ENCODE measurements at regions not wholly inside any gene's neighbourhood (a gene's known extent, or its start where the extent isn't known, plus 50 kb on each side); places are given as distances from the start of the nearest gene placed in this dataset.

DNA sequence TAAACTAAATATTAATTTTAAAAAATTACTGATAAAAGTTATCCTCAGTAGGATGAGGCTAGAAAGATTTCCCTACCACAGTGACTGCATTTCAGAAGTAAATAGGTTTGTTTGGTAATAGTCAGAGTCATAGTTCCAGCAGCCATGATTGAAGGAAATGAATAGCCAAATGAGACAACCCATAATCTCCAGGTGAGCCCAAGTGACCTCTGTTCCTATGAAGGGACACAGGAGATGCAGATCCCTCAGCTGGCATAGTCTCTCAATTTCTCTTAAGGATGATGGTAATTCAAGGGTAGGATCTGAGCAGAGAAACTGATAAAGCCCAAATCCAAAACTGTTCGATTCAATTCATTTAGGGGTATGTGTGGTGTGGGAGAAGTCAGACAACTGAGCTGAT lies 461.8 kb downstream of the RAP2B start:
- Histone ChIP-seq H3K4me2 (ENCODE audit: control insufficient read depth, extremely low read depth, insufficient read depth, low read depth, low read length) (no peak overlapping the region), H3K4me3 (ENCODE audit: control insufficient read depth in 2 of 3, extremely low read depth in 1 of 3, insufficient read depth in 2 of 3, low read depth in 1 of 3, low read length in 3 of 3) (no peak overlapping the region), H3K9me1 (ENCODE audit: control insufficient read depth, extremely low read depth, insufficient read depth, low read length) (no peaks in the 10 kb centered on the region), H3K27ac (ENCODE audit: control insufficient read depth, insufficient read depth, low read length) (no peak overlapping the region), H2AFZ (ENCODE audit: control insufficient read depth, low read length) (no peak overlapping the region), H3K79me2 (ENCODE audit: control insufficient read depth, insufficient read depth, low read length) (no peaks in the 10 kb centered on the region), H3K27me3 (ENCODE audit: control insufficient read depth, extremely low read depth, insufficient read depth, low read length) (no peaks in the 10 kb centered on the region), H3K9me3 (ENCODE audit: control insufficient read depth, low read depth, low read length) (no peaks in the 10 kb centered on the region), H3K4me1 (ENCODE audit: control insufficient read depth, extremely low read depth, insufficient read depth, low read length) (no peaks in the 10 kb centered on the region), H4K20me1 (ENCODE audit: control insufficient read depth, extremely low read depth, insufficient read depth, low read length) (no peaks in the 10 kb centered on the region), H3K36me3 (ENCODE audit: control insufficient read depth in 2 of 2, extremely low read depth in 1 of 2, insufficient read depth in 2 of 2, low read length in 2 of 2) (no peaks in the 10 kb centered on the region), H3K9ac (ENCODE audit: control insufficient read depth, extremely low read depth, insufficient read depth, low read length) (no peak overlapping the region)
- dilution Hi-C loops (cut with MboI; ENCODE audit: extremely low pct_ligation_motif_present, low sequenced_read_pairs): no loop called here
- no peak for TF ChIP-seq EZH2 (IDR thresholded peaks at IDR 0.05; ENCODE audit: low read length)
- TF ChIP-seq, protein P1, sequence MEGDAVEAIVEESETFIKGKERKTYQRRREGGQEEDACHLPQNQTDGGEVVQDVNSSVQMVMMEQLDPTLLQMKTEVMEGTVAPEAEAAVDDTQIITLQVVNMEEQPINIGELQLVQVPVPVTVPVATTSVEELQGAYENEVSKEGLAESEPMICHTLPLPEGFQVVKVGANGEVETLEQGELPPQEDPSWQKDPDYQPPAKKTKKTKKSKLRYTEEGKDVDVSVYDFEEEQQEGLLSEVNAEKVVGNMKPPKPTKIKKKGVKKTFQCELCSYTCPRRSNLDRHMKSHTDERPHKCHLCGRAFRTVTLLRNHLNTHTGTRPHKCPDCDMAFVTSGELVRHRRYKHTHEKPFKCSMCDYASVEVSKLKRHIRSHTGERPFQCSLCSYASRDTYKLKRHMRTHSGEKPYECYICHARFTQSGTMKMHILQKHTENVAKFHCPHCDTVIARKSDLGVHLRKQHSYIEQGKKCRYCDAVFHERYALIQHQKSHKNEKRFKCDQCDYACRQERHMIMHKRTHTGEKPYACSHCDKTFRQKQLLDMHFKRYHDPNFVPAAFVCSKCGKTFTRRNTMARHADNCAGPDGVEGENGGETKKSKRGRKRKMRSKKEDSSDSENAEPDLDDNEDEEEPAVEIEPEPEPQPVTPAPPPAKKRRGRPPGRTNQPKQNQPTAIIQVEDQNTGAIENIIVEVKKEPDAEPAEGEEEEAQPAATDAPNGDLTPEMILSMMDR (optimal IDR thresholded peaks at IDR 0.05 in 1 of 3, IDR thresholded peaks at IDR 0.05 in 1 of 3, conservative IDR thresholded peaks at IDR 0.05 in 1 of 3; ENCODE audit: extremely low read depth in 1 of 3, insufficient read depth in 2 of 3, low read length in 3 of 3): no peak
- DNase-seq (ENCODE audit: low read depth, low spot score) (no peak), FAIRE-seq (no peak)

DNA sequence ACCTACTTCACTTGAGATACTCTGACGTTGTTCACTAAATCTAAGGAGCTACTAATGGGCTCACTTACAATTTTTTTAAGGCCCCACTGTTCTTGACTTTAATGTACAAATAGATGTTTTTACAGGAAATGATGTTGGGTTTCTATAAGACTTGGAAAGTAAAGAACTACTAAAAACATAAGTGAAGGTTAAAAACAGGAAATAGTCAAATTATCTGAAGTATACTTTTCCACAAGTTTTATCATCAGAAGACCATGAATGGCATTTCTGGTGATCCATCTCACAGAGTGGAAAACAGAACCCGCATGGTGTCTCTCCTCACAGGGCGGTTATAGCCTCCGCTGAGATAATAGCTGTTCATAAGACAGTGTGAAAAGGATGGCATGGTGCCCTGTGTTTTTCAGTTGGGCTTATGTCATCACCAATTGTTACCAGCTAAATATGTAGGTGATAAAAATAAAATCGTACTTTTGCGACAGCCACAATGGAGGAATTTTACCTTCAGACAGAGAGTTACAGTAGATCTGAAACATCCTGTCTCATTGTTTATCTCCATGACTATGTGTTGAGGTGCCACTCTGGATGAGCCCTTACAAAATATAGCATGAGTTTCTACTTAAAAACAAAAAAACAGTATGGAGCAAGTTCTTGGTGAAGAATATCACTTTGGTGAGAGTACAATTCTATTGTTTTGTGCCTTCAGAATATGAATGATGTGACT lies 462.4 kb downstream of the RAP2B start:
- H4K20me1 ChIP-seq (ENCODE audit: control insufficient read depth, extremely low read depth, insufficient read depth, low read length): no peaks in the 10 kb centered on the region
- H3K36me3 ChIP-seq (ENCODE audit: control insufficient read depth in 2 of 2, extremely low read depth in 1 of 2, insufficient read depth in 2 of 2, low read length in 2 of 2): no peaks in the 10 kb centered on the region
- H3K9ac ChIP-seq (ENCODE audit: control insufficient read depth, extremely low read depth, insufficient read depth, low read length): no peak overlapping the region
- H3K9me3 ChIP-seq (ENCODE audit: control insufficient read depth, low read depth, low read length): no peaks in the 10 kb centered on the region
- no peaks in the 10 kb centered on the region for H3K27me3 ChIP-seq (ENCODE audit: control insufficient read depth, extremely low read depth, insufficient read depth, low read length)
- H3K4me2 ChIP-seq (ENCODE audit: control insufficient read depth, extremely low read depth, insufficient read depth, low read depth, low read length): no peak overlapping the region
- H3K9me1 ChIP-seq (ENCODE audit: control insufficient read depth, extremely low read depth, insufficient read depth, low read length): no peaks in the 10 kb centered on the region
- TF ChIP-seq, protein P1 (optimal IDR thresholded peaks at IDR 0.05 in 1 of 3, IDR thresholded peaks at IDR 0.05 in 1 of 3, conservative IDR thresholded peaks at IDR 0.05 in 1 of 3; ENCODE audit: extremely low read depth in 1 of 3, insufficient read depth in 2 of 3, low read length in 3 of 3): no peak
- TF ChIP-seq EZH2 (IDR thresholded peaks at IDR 0.05; ENCODE audit: low read length): no peak
- H3K79me2 ChIP-seq (ENCODE audit: control insufficient read depth, insufficient read depth, low read length): no peaks in the 10 kb centered on the region
- no peak overlapping the region for H3K27ac ChIP-seq (ENCODE audit: control insufficient read depth, insufficient read depth, low read length)
- no peak for DNase-seq (ENCODE audit: low read depth, low spot score)
- dilution Hi-C loops (cut with MboI; ENCODE audit: extremely low pct_ligation_motif_present, low sequenced_read_pairs): no loop called here
- no peak overlapping the region for H2AFZ ChIP-seq (ENCODE audit: control insufficient read depth, low read length)
- no peaks in the 10 kb centered on the region for H3K4me1 ChIP-seq (ENCODE audit: control insufficient read depth, extremely low read depth, insufficient read depth, low read length)
- no peak overlapping the region for H3K4me3 ChIP-seq (ENCODE audit: control insufficient read depth in 2 of 3, extremely low read depth in 1 of 3, insufficient read depth in 2 of 3, low read depth in 1 of 3, low read length in 3 of 3)
- FAIRE-seq: no peak
